Neuronal stem cell (in vitro differentiated cells): ENCODE measurements at regions not wholly inside any gene's neighbourhood (a gene's known extent, or its start where the extent isn't known, plus 50 kb on each side); places are given as distances from the start of the nearest gene placed in this dataset.

Experiments used
- DNase-seq: peaks from one replicate; pipeline ENCODE4 v3.0.0-alpha.2; 2013; ENCODE audit warnings: low spot score
- H2AFZ ChIP-seq: one replicate; pipeline ENCODE4 v1.6.1; 2013; ENCODE audit warnings: mild to moderate bottlenecking, low read length, inconsistent platforms
- H2AK5ac ChIP-seq: 2 replicates; pipeline ENCODE4 v1.6.1; 2013; ENCODE audit warnings: low read depth, mild to moderate bottlenecking, inconsistent platforms, low read length, moderate library complexity, mixed read lengths
- H2BK120ac ChIP-seq: 2 replicates; pipeline ENCODE4 v1.6.1; 2013; ENCODE audit warnings: low read depth, mild to moderate bottlenecking, inconsistent platforms, low read length, moderate library complexity, mixed read lengths
- H2BK12ac ChIP-seq: one replicate; pipeline ENCODE4 v1.6.1; 2013; ENCODE audit warnings: low read length, inconsistent platforms
- H2BK15ac ChIP-seq: 2 replicates; pipeline ENCODE4 v1.6.1; 2013; ENCODE audit warnings: mild to moderate bottlenecking, low read length, inconsistent platforms, mixed read lengths
- H2BK5ac ChIP-seq: one replicate; pipeline ENCODE4 v1.6.1; 2013; ENCODE audit warnings: inconsistent platforms, mild to moderate bottlenecking, low read length, moderate library complexity
- H3K14ac ChIP-seq: one replicate; pipeline ENCODE4 v1.6.1; 2013; ENCODE audit warnings: low read length, inconsistent platforms
- H3K18ac ChIP-seq: 2 replicates; pipeline ENCODE4 v1.6.1; 2013; ENCODE audit warnings: low read length, inconsistent platforms
- H3K23ac ChIP-seq: 2 replicates; pipeline ENCODE4 v1.6.1; 2013; ENCODE audit warnings: low read depth, mild to moderate bottlenecking, mixed read lengths, low read length, inconsistent platforms; ENCODE audit not compliant: poor library complexity
- H3K27ac ChIP-seq: replicated peaks from 3 replicates; pipeline ENCODE4 v1.5.1; 2013; ENCODE audit warnings: low read length, inconsistent platforms
- H3K27me3 ChIP-seq, 3 experiments: 2 replicates each; pipeline ENCODE4 v1.6.1; 2013; ENCODE audit warnings: low read length in 3 of 3, mild to moderate bottlenecking in 2 of 3, inconsistent platforms in 1 of 3, low read depth in 1 of 3, mixed read lengths in 1 of 3, moderate library complexity in 1 of 3; ENCODE audit not compliant: control insufficient read depth in 3 of 3, insufficient read depth in 3 of 3
- H3K36me3 ChIP-seq, 2 donors: replicated peaks in 1 of 2; 2 replicates each; pipeline ENCODE4 v1.6.1; 2013; ENCODE audit warnings: low read length in 2 of 2; ENCODE audit not compliant: control insufficient read depth in 2 of 2, insufficient read depth in 2 of 2
- H3K4ac ChIP-seq: 2 replicates; pipeline ENCODE4 v1.6.1; 2013; ENCODE audit warnings: inconsistent platforms, mild to moderate bottlenecking, low read length, moderate library complexity
- H3K4me1 ChIP-seq, 2 donors: 1 replicate in 1 of 2; 2 replicates in 1 of 2; pipeline ENCODE4 v1.6.1; 2013; ENCODE audit warnings: low read length in 2 of 2, low read depth in 1 of 2; ENCODE audit not compliant: control insufficient read depth in 2 of 2, insufficient read depth in 1 of 2
- H3K4me2 ChIP-seq: one replicate; pipeline ENCODE4 v1.6.1; 2013; ENCODE audit warnings: mild to moderate bottlenecking, low read length, inconsistent platforms; ENCODE audit not compliant: insufficient read depth, poor library complexity, severe bottlenecking
- H3K4me3 ChIP-seq, 2 donors: 2 replicates each; pipeline ENCODE4 v1.5.1; 2013; ENCODE audit warnings: low read length in 2 of 2, mild to moderate bottlenecking in 2 of 2, inconsistent platforms in 1 of 2, moderate library complexity in 1 of 2
- H3K79me1 ChIP-seq: one replicate; pipeline ENCODE4 v1.6.1; 2013; ENCODE audit warnings: low read depth, mild to moderate bottlenecking, inconsistent platforms, low read length, moderate library complexity
- H3K9ac ChIP-seq: one replicate; pipeline ENCODE4 v1.6.1; 2013; ENCODE audit warnings: mild to moderate bottlenecking, low read depth, low read length, inconsistent platforms; ENCODE audit not compliant: poor library complexity
- H3K9me3 ChIP-seq, 2 donors: replicated peaks in 1 of 2; 2 replicates each; pipeline versions ENCODE3 to v1.6.1; 2013; ENCODE audit warnings: low read length in 2 of 2, mild to moderate bottlenecking in 2 of 2, inconsistent platforms in 1 of 2, low read depth in 1 of 2, mixed read lengths in 1 of 2, moderate library complexity in 1 of 2; ENCODE audit not compliant: control insufficient read depth in 2 of 2, insufficient read depth in 1 of 2
- H4K8ac ChIP-seq: one replicate; pipeline ENCODE4 v1.6.1; 2013; ENCODE audit warnings: low read depth, mild to moderate bottlenecking, inconsistent platforms, low read length, moderate library complexity
- H4K91ac ChIP-seq: one replicate; pipeline ENCODE4 v1.6.1; 2013; ENCODE audit warnings: low read length, low read depth, mild to moderate bottlenecking, inconsistent platforms; ENCODE audit not compliant: poor library complexity
- WGBS, 2 donors: extraction: QIAGEN DNeasy Blood & Tissue Kit; methylation state at CpG; one replicate each; pipeline ENCODE4 v1.1.7; 2013; ENCODE audit warnings: missing lambda C conversion rate in 2 of 2, mixed read lengths in 1 of 2; ENCODE audit not compliant: insufficient read length in 2 of 2, insufficient replicate concordance in 1 of 2; ENCODE audit errors: extremely low coverage in 2 of 2; 5-methylcytosine and 5-hydroxymethylcytosine counted together

DNA sequence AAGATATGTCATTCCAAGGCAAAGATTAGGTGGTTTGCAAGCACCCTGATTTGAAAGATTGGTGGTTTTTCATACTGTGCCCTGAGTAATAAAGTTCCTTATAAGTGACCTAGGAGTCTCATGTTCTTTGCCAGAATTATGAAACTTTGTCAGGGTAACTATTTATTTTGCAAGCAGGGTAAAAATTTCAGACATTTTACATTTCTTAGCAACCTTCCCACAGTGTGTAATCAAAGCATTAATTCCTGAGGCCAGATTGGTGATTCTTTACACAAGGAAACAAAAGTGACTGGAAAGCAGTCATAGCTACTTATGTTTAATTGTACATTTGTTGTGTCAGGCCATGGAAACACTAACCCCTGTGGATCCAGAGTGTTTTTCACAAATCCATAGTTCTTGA, 998.0 kb upstream of the B3GALT2 start:
- Histone ChIP-seq H3K9me3 (peaks cover 2 to 6% of the 10 kb centered on the region in 2 donors), H2BK15ac (no peak overlapping the region), H3K18ac (no peak overlapping the region), H2BK5ac (no peak overlapping the region), H2AK5ac (no peak overlapping the region), H3K9ac (no peak overlapping the region), H3K23ac (no peak overlapping the region), H2BK120ac (no peak overlapping the region), H3K14ac (no peak overlapping the region), H2AFZ (no peak overlapping the region), H4K91ac (no peak overlapping the region), H3K79me1 (no peaks in the 10 kb centered on the region), H3K4ac (no peak overlapping the region), H3K4me1 (peaks cover 0 to 1% of the 10 kb centered on the region in 2 donors), H3K27me3 (no peaks in the 10 kb centered on the region), H3K4me2 (no peak overlapping the region), H4K8ac (no peak overlapping the region), H3K27ac (no peak overlapping the region), H3K36me3 (no peaks in the 10 kb centered on the region), H2BK12ac (no peak overlapping the region), H3K4me3 (no peak overlapping the region)
- no peak for DNase-seq

DNA sequence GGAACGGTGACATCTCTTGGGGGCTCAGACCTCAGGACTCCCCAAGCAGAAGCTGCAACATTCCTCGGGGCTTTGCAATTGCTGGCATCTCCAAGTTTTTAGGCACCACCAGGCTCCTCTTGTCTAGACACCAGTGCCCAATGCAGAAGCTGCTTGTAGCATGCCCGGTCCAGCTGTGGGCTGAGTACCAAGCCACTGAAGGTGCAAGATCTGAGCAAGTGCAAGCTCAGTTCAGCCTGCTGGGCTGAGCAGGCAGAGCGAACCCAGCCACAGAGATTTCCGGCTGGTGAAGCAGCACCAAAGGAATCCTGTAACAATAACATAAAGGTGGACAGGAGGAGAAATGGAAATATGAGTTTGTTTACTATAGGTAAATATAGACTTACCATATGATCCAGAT, 995.4 kb upstream of the B3GALT2 start:
- Histone ChIP-seq H3K27me3 (no peaks in the 10 kb centered on the region), H3K4me2 (no peak overlapping the region), H3K9me3 (peaks cover 2 to 6% of the 10 kb centered on the region in 2 donors), H3K36me3 (no peaks in the 10 kb centered on the region), H2BK15ac (no peak overlapping the region), H2AK5ac (no peak overlapping the region), H3K4ac (no peak overlapping the region), H3K9ac (no peak overlapping the region), H2BK5ac (no peak overlapping the region), H4K91ac (no peak overlapping the region), H4K8ac (no peak overlapping the region), H3K79me1 (no peaks in the 10 kb centered on the region), H2BK120ac (no peak overlapping the region), H3K27ac (no peak overlapping the region), H3K14ac (no peak overlapping the region), H2AFZ (peak overlapping the region; percentile 44), H3K4me3 (no peak overlapping the region), H2BK12ac (no peak overlapping the region), H3K18ac (no peak overlapping the region), H3K23ac (no peak overlapping the region), H3K4me1 (peaks cover 0 to 1% of the 10 kb centered on the region in 2 donors)
- DNase-seq, result no peak
- no CpG with 5 or more reads among the region's 5 CpGs for WGBS, 2 donors

DNA sequence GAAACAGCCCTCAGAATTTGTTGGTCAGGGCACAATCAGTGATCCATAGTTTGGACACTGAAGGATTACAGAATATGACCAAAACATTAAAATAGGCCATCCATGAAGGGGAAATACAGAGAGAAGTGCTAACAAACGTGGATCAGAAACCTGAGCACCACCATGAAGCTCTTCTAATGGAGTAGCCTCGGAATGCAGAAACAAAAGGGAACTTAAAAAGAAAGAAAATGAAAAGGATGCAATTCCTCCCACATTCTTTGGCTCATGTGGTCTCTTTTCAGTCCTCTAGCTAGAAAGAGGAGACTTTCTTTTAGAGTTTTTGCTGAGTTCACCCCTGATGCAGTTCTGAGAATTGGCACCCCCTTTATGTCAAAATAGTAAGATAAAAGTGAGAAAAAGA, 989.8 kb upstream of the B3GALT2 start:
- no peak overlapping the region for H3K4me2 ChIP-seq
- WGBS, 2 donors, result no CpG with 5 or more reads among the region's 2 CpGs
- no peak overlapping the region for H3K4me3 ChIP-seq

DNA sequence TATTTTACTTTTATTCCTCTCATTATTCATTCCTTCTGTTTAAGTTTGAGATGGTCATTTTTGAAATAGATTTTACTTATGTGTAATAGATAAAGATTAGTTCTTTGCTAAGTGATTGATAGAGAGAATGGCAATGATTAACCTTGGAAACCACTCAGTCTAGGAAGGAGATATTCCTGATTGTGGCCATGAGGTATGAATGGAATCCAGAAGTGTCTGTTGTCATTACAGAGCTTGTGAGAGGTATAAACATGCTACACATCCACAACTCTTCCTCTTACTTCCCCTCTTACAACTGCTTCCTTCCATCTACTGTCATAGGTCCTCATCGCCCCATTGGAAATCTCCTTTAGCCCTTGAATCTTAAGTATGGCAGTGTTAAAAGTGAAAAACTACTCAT, 988.8 kb upstream of the B3GALT2 start:
- Histone ChIP-seq H2BK12ac (no peak overlapping the region), H3K14ac (no peak overlapping the region), H3K18ac (no peak overlapping the region), H2BK15ac (no peak overlapping the region), H2AK5ac (no peak overlapping the region), H2AFZ (peak overlapping the region; percentile 34), H3K9ac (no peak overlapping the region), H2BK5ac (no peak overlapping the region), H3K27ac (no peak overlapping the region), H4K91ac (no peak overlapping the region), H3K36me3 (no peaks in the 10 kb centered on the region), H3K9me3 (peaks cover 0 to 4% of the 10 kb centered on the region in 2 donors), H3K23ac (no peak overlapping the region), H3K4ac (no peak overlapping the region), H4K8ac (no peak overlapping the region), H3K27me3 (no peaks in the 10 kb centered on the region), H3K4me3 (no peak overlapping the region), H2BK120ac (no peak overlapping the region), H3K4me1 (peaks cover 0 to 4% of the 10 kb centered on the region in 2 donors), H3K79me1 (no peaks in the 10 kb centered on the region), H3K4me2 (no peak overlapping the region)
- DNase-seq, result no peak
- no CpG with 5 or more reads among the region's 1 CpG for WGBS, 2 donors

More for the DNA sequence above, 989.8 kb upstream of the B3GALT2 start:
- Histone ChIP-seq H4K8ac (no peak overlapping the region), H3K9me3 (peaks cover 0 to under 1% of the 10 kb centered on the region in 2 donors), H2BK12ac (no peak overlapping the region), H3K9ac (no peak overlapping the region), H3K23ac (no peak overlapping the region), H3K14ac (no peak overlapping the region), H2BK15ac (no peak overlapping the region), H3K18ac (no peak overlapping the region), H4K91ac (no peak overlapping the region), H2AFZ (peak overlapping the region; percentile 39), H3K36me3 (no peaks in the 10 kb centered on the region), H3K27ac (peak overlapping the region; percentile 89), H3K79me1 (no peaks in the 10 kb centered on the region), H2AK5ac (no peak overlapping the region), H3K4me1 (peaks cover 0 to 4% of the 10 kb centered on the region in 2 donors), H3K27me3 (no peaks in the 10 kb centered on the region), H2BK5ac (no peak overlapping the region), H3K4ac (no peak overlapping the region), H2BK120ac (no peak overlapping the region)
- peak; percentile 33 for DNase-seq
